Thymus (tissue), 11 donors: ENCODE measurements at regions not wholly inside any gene's neighbourhood (a gene's known extent, or its start where the extent isn't known, plus 50 kb on each side); places are given as distances from the start of the nearest gene placed in this dataset.
A peak's percentile ranks its signal among the peaks of the same experiment; 100 is the strongest.

Source experiments
- DNase-seq, 9 donors: peaks; one replicate each; pipeline ENCODE4 v3.0.0-alpha.2; 2013; ENCODE audit warnings: low spot score in 9 of 9, low read depth in 6 of 9, missing footprints in 1 of 9
- H3K27ac ChIP-seq, 2 donors: one replicate each; pipeline ENCODE4 v1.5.1; 2013; ENCODE audit warnings: control low read depth in 1 of 2, low read depth in 1 of 2, low read length in 1 of 2, mild to moderate bottlenecking in 1 of 2, moderate library complexity in 1 of 2
- H3K27me3 ChIP-seq, 2 donors: one replicate each; pipeline ENCODE4 v1.5.1; 2013; ENCODE audit warnings: low read length in 1 of 2; ENCODE audit not compliant: control insufficient read depth in 2 of 2, insufficient read depth in 1 of 2
- H3K36me3 ChIP-seq, 2 donors: one replicate each; pipeline ENCODE4 v1.5.1; 2013; ENCODE audit warnings: low read length in 1 of 2, mild to moderate bottlenecking in 1 of 2, moderate library complexity in 1 of 2; ENCODE audit not compliant: control insufficient read depth in 2 of 2, insufficient read depth in 2 of 2
- H3K4me1 ChIP-seq, 2 donors: one replicate each; pipeline ENCODE4 v1.5.1; 2013; ENCODE audit warnings: low read length in 2 of 2; ENCODE audit not compliant: control insufficient read depth in 2 of 2, insufficient read depth in 2 of 2
- H3K4me3 ChIP-seq, 2 donors: one replicate each; pipeline ENCODE4 v1.5.1; 2013; ENCODE audit warnings: low read length in 2 of 2, control low read depth in 1 of 2, mild to moderate bottlenecking in 1 of 2
- H3K9me3 ChIP-seq, 2 donors: one replicate each; pipeline ENCODE4 v1.5.1; 2013; ENCODE audit warnings: low read length in 1 of 2, mild to moderate bottlenecking in 1 of 2; ENCODE audit not compliant: control insufficient read depth in 2 of 2, insufficient read depth in 1 of 2
- WGBS: extraction: QIAGEN DNeasy Blood & Tissue Kit; methylation state at CpG from one replicate; pipeline ENCODE4 v1.1.7; 2013; 5-methylcytosine and 5-hydroxymethylcytosine counted together
- donor health status: healthy.

DNA sequence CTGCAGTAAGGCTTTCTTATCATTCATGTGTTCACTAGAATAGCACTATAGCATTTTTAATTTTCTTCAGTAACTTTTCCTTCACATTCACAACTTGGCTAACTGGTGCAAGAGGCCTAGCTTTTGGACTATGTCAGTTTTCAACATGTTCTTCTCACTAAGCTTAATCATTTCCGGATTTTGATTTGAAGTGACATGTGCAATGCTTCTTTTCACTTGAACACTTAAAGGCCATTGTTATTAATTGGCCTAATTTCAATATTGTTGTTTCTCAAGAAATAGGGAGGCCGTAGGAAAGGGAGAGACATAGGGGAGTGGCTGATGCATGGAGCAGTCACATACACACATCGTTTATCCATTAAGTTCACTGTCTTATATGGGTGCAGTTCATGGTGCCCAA, 151.2 kb upstream of the NFE2L3 start:
- Histone ChIP-seq H3K27ac (no peak overlapping the region), H3K36me3 (no peaks in the 10 kb centered on the region), H3K4me3 (no peak overlapping the region), H3K9me3 (no peaks in the 10 kb centered on the region), H3K27me3 (peaks cover 0 to 2% of the 10 kb centered on the region in 2 donors), H3K4me1 (no peaks in the 10 kb centered on the region)
- DNase-seq: no peak
- WGBS: 96% methylated on average over 3 of the region's 3 CpGs

DNA sequence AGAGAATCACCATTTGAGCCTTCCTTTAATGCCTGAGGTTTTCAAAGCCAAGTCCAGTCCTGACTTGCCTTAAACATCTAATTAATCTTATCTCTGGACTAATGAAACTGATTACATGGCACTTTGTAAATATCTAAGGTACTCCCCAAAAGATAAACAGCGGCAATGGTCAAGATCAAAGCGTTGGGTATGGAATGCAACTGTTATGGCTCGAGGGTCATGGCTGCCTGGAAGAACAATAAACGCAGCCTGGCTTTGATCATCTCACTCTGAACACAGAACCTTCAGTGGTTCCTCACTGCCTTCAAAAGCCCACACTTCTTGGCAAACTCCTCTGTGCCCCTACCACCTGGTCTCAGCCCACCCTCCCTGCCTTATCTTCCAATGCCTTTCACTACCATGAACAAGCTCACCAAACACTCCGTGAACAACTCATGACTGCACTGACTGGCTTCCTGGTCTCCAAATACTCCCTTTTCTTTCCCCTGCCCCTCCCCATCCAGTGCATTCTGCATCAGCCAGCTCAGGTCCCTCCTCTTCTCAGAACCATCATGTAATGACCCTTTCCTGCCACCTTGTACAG, 150.2 kb upstream of the NFE2L3 start:
- Histone ChIP-seq H3K27ac (no peak overlapping the region), H3K9me3 (no peaks in the 10 kb centered on the region), H3K4me3 (no peak overlapping the region), H3K4me1 (no peaks in the 10 kb centered on the region), H3K27me3 (peaks cover 0 to 2% of the 10 kb centered on the region in 2 donors), H3K36me3 (no peaks in the 10 kb centered on the region)
- no peak for DNase-seq
- WGBS: 89% methylated on average over 5 of the region's 5 CpGs

DNA sequence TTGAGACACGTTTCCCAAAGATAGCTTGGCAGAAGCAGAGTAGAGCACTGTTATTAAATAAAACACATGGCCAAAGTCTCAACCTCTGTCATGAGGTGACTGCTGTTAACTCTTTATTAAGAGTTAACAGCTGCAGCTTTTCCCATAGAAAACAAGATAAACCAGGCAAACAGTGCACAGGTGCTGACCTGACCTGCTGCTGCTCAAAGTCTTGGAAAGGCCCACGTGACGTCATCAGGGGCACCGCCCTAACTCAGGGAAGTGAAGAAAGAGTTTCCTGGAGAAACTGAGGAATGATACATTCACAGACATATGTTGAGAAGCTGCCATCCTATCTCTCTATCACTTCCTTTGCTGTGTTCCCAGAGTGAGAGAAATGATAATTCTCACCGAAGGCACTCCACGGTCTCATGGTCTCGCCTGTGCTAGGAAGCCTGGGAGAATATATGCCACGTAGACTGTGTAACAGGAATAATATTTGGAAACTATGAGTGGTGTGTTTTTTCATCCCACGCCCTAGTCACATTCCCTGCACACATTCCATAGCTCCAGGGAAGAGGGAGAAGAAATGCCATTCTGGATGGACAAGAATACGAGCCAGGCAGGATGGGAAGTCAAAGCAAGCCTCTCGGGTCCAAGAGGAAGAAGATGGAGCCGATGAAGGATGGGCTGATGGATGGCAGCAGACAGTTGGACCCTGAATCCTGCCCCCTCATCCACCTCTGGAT, 146.2 kb upstream of the NFE2L3 start:
- no peak for DNase-seq
- 94% methylated on average over 12 of the region's 12 CpGs for WGBS

DNA sequence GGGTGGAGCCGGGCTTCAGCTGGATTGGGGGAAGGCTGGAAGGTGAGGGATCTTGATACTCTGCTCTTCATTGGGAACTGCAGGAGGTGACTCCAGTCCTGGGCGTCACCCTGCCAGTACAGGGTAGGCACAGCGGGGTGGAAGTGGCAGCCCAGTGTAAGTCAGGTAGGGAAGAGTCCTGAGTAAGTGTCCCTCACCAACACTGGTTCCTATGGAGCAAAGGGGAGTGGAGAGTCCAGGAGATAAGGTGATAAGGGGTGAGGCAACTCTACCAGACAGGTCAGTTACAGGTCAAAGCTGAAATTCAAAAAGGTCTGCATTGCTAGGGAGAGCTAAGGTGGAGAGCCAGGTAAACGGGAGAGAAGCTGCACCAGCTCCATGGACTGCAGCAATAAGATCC, 145.6 kb upstream of the NFE2L3 start:
- H3K4me3 ChIP-seq: no peak overlapping the region
- H3K4me1 ChIP-seq: no peaks in the 10 kb centered on the region
- H3K9me3 ChIP-seq: no peaks in the 10 kb centered on the region
- H3K36me3 ChIP-seq: no peaks in the 10 kb centered on the region
- H3K27me3 ChIP-seq: peaks cover 0 to 3% of the 10 kb centered on the region in 2 donors
- 94% methylated on average over 4 of the region's 4 CpGs for WGBS
- DNase-seq: no peak
- H3K27ac ChIP-seq: no peak overlapping the region

More for the DNA sequence above, 146.2 kb upstream of the NFE2L3 start:
- H3K27ac ChIP-seq: no peak overlapping the region
- no peaks in the 10 kb centered on the region for H3K36me3 ChIP-seq
- no peaks in the 10 kb centered on the region for H3K9me3 ChIP-seq
- H3K4me1 ChIP-seq: no peaks in the 10 kb centered on the region
- H3K4me3 ChIP-seq: no peak overlapping the region
- H3K27me3 ChIP-seq: peaks cover 0 to 3% of the 10 kb centered on the region in 2 donors

DNA sequence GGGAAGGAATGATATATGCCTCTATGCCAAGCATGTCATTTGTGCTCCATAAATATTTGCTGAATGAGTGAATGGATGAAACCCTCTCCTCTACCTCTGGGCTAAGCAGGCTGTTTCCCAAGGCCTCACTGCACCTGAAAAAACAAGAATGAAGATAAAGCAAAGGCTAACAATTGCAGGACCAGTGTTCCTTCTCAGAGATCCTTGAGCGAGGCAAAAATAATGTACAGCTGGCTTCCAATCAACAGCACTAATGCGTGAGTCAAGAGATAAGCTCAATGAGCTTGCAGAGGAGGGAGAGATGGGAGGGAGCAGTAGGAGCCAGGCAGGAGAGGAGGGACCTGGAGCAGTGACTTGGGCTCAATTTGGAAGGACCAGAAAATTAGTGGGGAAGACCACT, 144.5 kb upstream of the NFE2L3 start:
- no peak for DNase-seq
- Histone ChIP-seq H3K27me3 (peaks cover 0 to 3% of the 10 kb centered on the region in 2 donors), H3K4me3 (no peak overlapping the region), H3K9me3 (no peaks in the 10 kb centered on the region), H3K27ac (no peak overlapping the region), H3K4me1 (no peaks in the 10 kb centered on the region), H3K36me3 (no peaks in the 10 kb centered on the region)
- WGBS: 71% methylated on average over 2 of the region's 2 CpGs

DNA sequence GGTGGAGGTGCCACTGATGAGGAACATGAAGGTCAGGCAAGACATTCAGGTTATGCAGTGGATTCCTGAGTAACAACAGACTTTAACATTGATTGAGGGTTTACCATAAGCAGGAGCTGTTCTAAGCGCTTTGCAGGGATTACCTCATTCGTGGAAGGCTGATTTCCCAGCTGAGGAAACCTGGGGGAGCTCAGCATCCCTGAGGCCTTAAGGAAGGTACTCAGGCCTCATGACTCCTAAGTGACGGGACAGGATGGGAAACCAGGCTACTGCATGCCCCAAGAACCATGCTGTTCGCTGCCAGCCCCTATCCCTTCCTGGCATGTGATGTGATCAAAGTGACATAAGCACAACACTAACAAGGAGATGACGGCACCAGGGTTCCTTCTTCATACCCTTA, 143.6 kb upstream of the NFE2L3 start:
- WGBS: 75% methylated on average over 5 of the region's 5 CpGs
- DNase-seq: no peak
- H3K4me3 ChIP-seq: no peak overlapping the region
- no peaks in the 10 kb centered on the region for H3K36me3 ChIP-seq
- peaks cover 0 to 3% of the 10 kb centered on the region in 2 donors for H3K4me1 ChIP-seq
- no peaks in the 10 kb centered on the region for H3K9me3 ChIP-seq
- H3K27me3 ChIP-seq: peaks cover 0 to 3% of the 10 kb centered on the region in 2 donors
- no peak overlapping the region for H3K27ac ChIP-seq

DNA sequence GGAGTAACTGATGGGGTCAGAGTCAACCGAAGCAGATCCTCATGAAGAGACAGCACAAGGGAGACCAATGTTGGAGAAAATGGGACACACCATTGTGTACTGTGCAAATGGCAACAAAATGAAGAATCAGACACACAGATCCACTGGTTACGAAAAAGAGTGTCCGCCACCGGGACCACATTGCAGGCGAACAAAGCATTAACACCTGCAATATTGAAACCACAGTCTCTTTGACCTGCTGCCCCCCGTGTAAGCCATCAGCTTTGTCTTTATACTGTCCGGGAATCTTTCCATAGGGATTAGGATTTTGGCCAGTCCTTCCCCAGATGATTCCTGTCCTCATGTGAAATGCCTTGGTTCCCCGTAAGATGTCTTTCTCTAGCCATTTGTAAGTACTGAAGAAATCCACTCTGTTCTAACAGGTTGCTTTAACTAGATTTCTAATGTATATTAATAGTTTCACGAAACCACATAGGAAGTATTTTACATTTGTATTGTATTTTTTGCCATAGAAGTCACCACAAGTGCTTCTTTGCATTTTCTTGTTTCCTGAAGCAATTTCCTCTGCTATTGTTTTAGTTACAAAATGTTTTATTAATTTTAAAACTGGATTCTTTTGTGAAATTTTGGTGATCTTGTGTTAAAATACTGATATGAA, 140.8 kb upstream of the NFE2L3 start:
- H3K27me3 ChIP-seq: peaks cover 0 to 3% of the 10 kb centered on the region in 2 donors
- no peaks in the 10 kb centered on the region for H3K36me3 ChIP-seq
- no peak overlapping the region for H3K4me3 ChIP-seq
- H3K27ac ChIP-seq: no peak overlapping the region
- no peak for DNase-seq
- H3K9me3 ChIP-seq: no peaks in the 10 kb centered on the region
- peaks cover 0 to 3% of the 10 kb centered on the region in 2 donors for H3K4me1 ChIP-seq
- WGBS: 42% methylated on average over 9 of the region's 9 CpGs

DNA sequence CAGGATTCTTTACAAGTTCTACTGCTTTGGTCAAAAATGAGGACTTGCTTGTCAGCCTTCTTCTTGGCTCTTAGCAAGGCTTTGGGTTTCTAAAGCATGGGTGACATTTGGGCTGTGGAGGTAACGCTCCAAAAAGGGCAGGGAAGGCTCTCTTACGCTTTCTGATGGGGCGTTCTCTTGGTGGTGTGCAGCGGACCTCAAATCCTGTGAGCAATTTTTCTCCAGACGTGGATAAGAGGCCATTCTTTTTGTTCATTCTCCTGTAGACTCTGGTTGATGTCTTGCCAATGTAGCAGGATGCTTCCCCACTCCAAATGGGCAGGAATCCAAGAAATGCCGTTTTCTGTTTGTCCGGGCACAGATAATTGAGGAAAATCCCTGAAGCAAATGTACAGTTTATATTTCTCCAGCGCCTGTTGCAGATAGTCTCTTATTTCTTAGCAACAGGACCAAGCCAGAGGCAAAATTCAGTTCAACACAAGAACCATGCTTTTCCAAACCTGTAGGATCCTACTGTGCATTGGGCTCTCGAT, 138.4 kb upstream of the NFE2L3 start:
- no peaks in the 10 kb centered on the region for H3K27me3 ChIP-seq
- H3K4me1 ChIP-seq: peaks cover 0 to 3% of the 10 kb centered on the region in 2 donors
- no peaks in the 10 kb centered on the region for H3K9me3 ChIP-seq
- no peaks in the 10 kb centered on the region for H3K36me3 ChIP-seq
- no peak overlapping the region for H3K4me3 ChIP-seq
- no peak overlapping the region for H3K27ac ChIP-seq
- DNase-seq: peak in 2 of 9 donors; percentile 6 to 33
- 86% methylated on average over 9 of the region's 9 CpGs for WGBS

DNA sequence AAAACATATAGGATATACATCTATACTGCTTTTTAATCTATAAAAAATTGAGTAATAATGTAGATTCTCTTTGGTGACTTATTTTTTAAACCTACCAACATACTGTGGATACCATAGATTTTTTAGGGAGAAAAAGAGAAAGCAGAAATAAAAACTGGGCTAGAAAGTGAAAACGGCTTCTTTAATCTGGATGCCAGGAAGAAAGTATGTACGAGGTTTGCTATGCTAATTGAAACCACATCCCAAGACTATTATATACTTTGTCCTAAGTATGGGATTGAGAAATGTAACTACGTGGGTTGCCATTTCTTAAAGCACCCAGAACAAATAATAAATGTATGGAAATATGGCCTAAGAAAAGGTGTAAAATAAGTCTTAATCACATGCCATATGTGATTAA, 129.0 kb upstream of the NFE2L3 start:
- 83% methylated on average over 3 of the region's 3 CpGs for WGBS
- H3K36me3 ChIP-seq: no peaks in the 10 kb centered on the region
- no peaks in the 10 kb centered on the region for H3K27me3 ChIP-seq
- H3K9me3 ChIP-seq: no peaks in the 10 kb centered on the region
- DNase-seq: no peak
- no peak overlapping the region for H3K27ac ChIP-seq
- H3K4me1 ChIP-seq: no peaks in the 10 kb centered on the region
- no peak overlapping the region for H3K4me3 ChIP-seq
